Stomach (tissue), 8 donors: ENCODE measurements at regions not wholly inside any gene's neighbourhood (a gene's known extent, or its start where the extent isn't known, plus 50 kb on each side); places are given as distances from the start of the nearest gene placed in this dataset.

ENCODE experiments used
- DNase-seq, 2 donors: peaks; one replicate each; pipeline versions ENCODE4 v3.0.0 to v3.0.0-alpha.2; 2013 to 2019
- H3K27ac ChIP-seq, 5 donors: fragments of 200-600 bp in 4 of 5; sonication (generic) in 4 of 5; one replicate each; pipeline ENCODE4 v1.5.1; 2013 to 2019; ENCODE audit warnings: mild to moderate bottlenecking in 1 of 5, moderate library complexity in 1 of 5
- H3K27me3 ChIP-seq, 3 donors: fragments of 200-600 bp; sonication (generic); one replicate each; pipeline ENCODE4 v1.5.1; 2017 to 2019; ENCODE audit warnings: mixed run types in 1 of 3
- H3K36me3 ChIP-seq, 4 donors: fragments of 200-600 bp; sonication (generic); 1 replicate in 3 of 4; 2 replicates in 1 of 4; pipeline ENCODE4 v1.5.1; 2016 to 2019
- H3K4me1 ChIP-seq, 4 donors: fragments of 200-600 bp; sonication (generic); one replicate each; pipeline ENCODE4 v1.5.1; 2016 to 2019
- H3K4me3 ChIP-seq, 4 donors: fragments of 200-600 bp; sonication (generic) in 3 of 4; one replicate each; pipeline ENCODE4 v1.5.1; 2016 to 2019; ENCODE audit warnings: mild to moderate bottlenecking in 1 of 4
- H3K9me3 ChIP-seq, 4 donors: fragments of 200-600 bp; sonication (generic); one replicate each; pipeline ENCODE4 v1.5.1; 2016 to 2019
- CTCF ChIP-seq, 7 experiments: fragments of 450-650 bp in 4 of 7; fragments of 200-600 bp in 3 of 7; sonication (generic) in 3 of 7; IDR thresholded peaks; one replicate each; pipeline ENCODE4 v1.5.1; 2016 to 2019; ENCODE audit warnings: antibody characterized with exemption in 7 of 7, control low read depth in 2 of 7, mild to moderate bottlenecking in 1 of 7
- EP300 ChIP-seq: sonication (generic); formaldehyde crosslinking; IDR thresholded peaks from one replicate; pipeline ENCODE4 v1.6.1; 2017; ENCODE audit warnings: antibody characterized with exemption
- POLR2A ChIP-seq, 4 donors: fragments of 450-650 bp; IDR thresholded peaks; one replicate each; pipeline ENCODE4 v1.6.1; 2016; ENCODE audit warnings: antibody characterized with exemption in 4 of 4, control low read depth in 2 of 4, mild to moderate bottlenecking in 1 of 4, moderate library complexity in 1 of 4
- POLR2AphosphoS5 ChIP-seq, 3 donors: sonication (generic); formaldehyde crosslinking; IDR thresholded peaks; one replicate each; pipeline ENCODE4 v1.6.1; 2016; ENCODE audit warnings: antibody characterized with exemption in 3 of 3
- WGBS, 5 donors: extraction: QIAGEN DNeasy Blood & Tissue Kit in 3 of 5; methylation state at CpG; one replicate each; pipeline versions ENCODE4 v1.1.5 to v1.1.7; 2013 to 2018; 5-methylcytosine and 5-hydroxymethylcytosine counted together
- intact Hi-C: fragments of 100-400 bp; cut with DNase I; formaldehyde crosslinking; loops from one replicate; pipeline ENCODE4 v1.15.1; 2023; ENCODE audit warnings: low total_unique reads
- donor health status: healthy with polysubstance abuse.
- donor health status: Bipolar disorder and iron deficiency.
- donor health status: healthy.

- Histone ChIP-seq H3K27me3 (no peaks in the 10 kb centered on the region), H3K36me3 (no peaks in the 10 kb centered on the region), H3K27ac (no peak overlapping the region), H3K4me3 (no peak overlapping the region), H3K4me1 (peaks cover 0 to 9% (median 0%) of the 10 kb centered on the region in 4 donors), H3K9me3 (no peaks in the 10 kb centered on the region)
- DNase-seq: peak in 1 of 2 donors; percentile 16
- WGBS, 5 donors: 5 to 35% (median 17%) methylated on average over 3 of the region's 3 CpGs
- intact Hi-C loops: no loop called here
- TF ChIP-seq POLR2A (IDR thresholded peaks at IDR 0.05) (no peak), CTCF (IDR thresholded peaks at IDR 0.05) (no peak), POLR2AphosphoS5 (IDR thresholded peaks at IDR 0.05) (no peak), EP300 (no peak)
Measured at GRCh38 chr21:17003763-17004373, 509.0 kb upstream of the CXADR start.

- intact Hi-C loops: no loop called here
- Histone ChIP-seq H3K27ac (no peak overlapping the region), H3K4me3 (no peak overlapping the region), H3K9me3 (peaks cover 0 to 12% (median 11%) of the 10 kb centered on the region in 4 donors), H3K36me3 (no peaks in the 10 kb centered on the region), H3K27me3 (no peaks in the 10 kb centered on the region), H3K4me1 (no peaks in the 10 kb centered on the region)
- DNase-seq: no peak
- 48 to 63% (median 50%) methylated on average over 2 of the region's 2 CpGs for WGBS, 5 donors
- TF ChIP-seq CTCF (IDR thresholded peaks at IDR 0.05) (no peak), EP300 (no peak), POLR2A (IDR thresholded peaks at IDR 0.05) (no peak), POLR2AphosphoS5 (IDR thresholded peaks at IDR 0.05) (no peak)
Measured at GRCh38 chr21:17032141-17032655, 480.6 kb upstream of the CXADR start.

- WGBS, 5 donors: 60 to 75% (median 64%) methylated on average over 3 of the region's 3 CpGs
- intact Hi-C loops: no loop called here
- H3K27me3 ChIP-seq: no peaks in the 10 kb centered on the region
- no peak overlapping the region for H3K27ac ChIP-seq
- no peak for TF ChIP-seq EP300
- TF ChIP-seq POLR2A (IDR thresholded peaks at IDR 0.05): no peak
- no peak for TF ChIP-seq POLR2AphosphoS5 (IDR thresholded peaks at IDR 0.05)
- TF ChIP-seq CTCF (IDR thresholded peaks at IDR 0.05): no peak
- H3K36me3 ChIP-seq: no peaks in the 10 kb centered on the region
- DNase-seq: no peak
- H3K4me3 ChIP-seq: no peak overlapping the region
- no peaks in the 10 kb centered on the region for H3K4me1 ChIP-seq
- H3K9me3 ChIP-seq: no peaks in the 10 kb centered on the region
Measured at GRCh38 chr21:17044696-17045095, 468.1 kb upstream of the CXADR start.

GRCh38 chr21:17045214-17045853 lies 467.5 kb upstream of the CXADR start:
- intact Hi-C loops: no loop called here

More at GRCh38 chr21:17045214-17045853, 467.5 kb upstream of the CXADR start:
- Histone ChIP-seq H3K4me3 (no peak overlapping the region), H3K36me3 (no peaks in the 10 kb centered on the region), H3K27ac (no peak overlapping the region), H3K9me3 (no peaks in the 10 kb centered on the region), H3K4me1 (no peaks in the 10 kb centered on the region), H3K27me3 (no peaks in the 10 kb centered on the region)
- 0 to 62% (median 26%) methylated on average over 1 of the region's 1 CpG for WGBS, 5 donors
- no peak for TF ChIP-seq EP300
- TF ChIP-seq CTCF (IDR thresholded peaks at IDR 0.05): peak in 4 of 7 experiments; percentile 7 to 27 (median 12)
- DNase-seq: peak in 1 of 2 donors; percentile 20
